Vagina (tissue), 2 donors: ENCODE measurements at regions not wholly inside any gene's neighbourhood (a gene's known extent, or its start where the extent isn't known, plus 50 kb on each side); places are given as distances from the start of the nearest gene placed in this dataset.

Experiments
- DNase-seq, 2 donors: peaks; one replicate each; pipeline ENCODE4 v3.0.0-alpha.2; 2017; ENCODE audit errors: extremely low spot score in 2 of 2
- H3K27ac ChIP-seq: fragments of 200-600 bp; sonication (generic); one replicate; pipeline ENCODE4 v1.5.1; 2019
- H3K27me3 ChIP-seq: fragments of 200-600 bp; sonication (generic); one replicate; pipeline ENCODE4 v1.5.1; 2019
- H3K36me3 ChIP-seq, 2 donors: fragments of 200-600 bp; sonication (generic); one replicate each; pipeline ENCODE4 v1.5.1; 2017 to 2019
- H3K4me1 ChIP-seq: fragments of 200-600 bp; sonication (generic); one replicate; pipeline ENCODE4 v1.5.1; 2019
- H3K4me3 ChIP-seq, 2 donors: fragments of 200-600 bp; sonication (generic); 1 replicate in 1 of 2; 2 replicates in 1 of 2; pipeline ENCODE4 v1.5.1; 2016 to 2019
- H3K9me3 ChIP-seq: fragments of 200-600 bp; sonication (generic); one replicate; pipeline ENCODE4 v1.5.1; 2019
- POLR2A ChIP-seq, 2 donors: fragments of 450-650 bp; IDR thresholded peaks; one replicate each; pipeline ENCODE4 v1.6.1; 2017; ENCODE audit warnings: antibody characterized with exemption in 2 of 2, mild to moderate bottlenecking in 2 of 2, moderate library complexity in 2 of 2
- POLR2AphosphoS5 ChIP-seq, 2 donors: sonication (generic); formaldehyde crosslinking; IDR thresholded peaks; one replicate each; pipeline ENCODE4 v1.9.0; 2017; ENCODE audit warnings: antibody characterized with exemption in 2 of 2, mild to moderate bottlenecking in 2 of 2, low read depth in 1 of 2; ENCODE audit not compliant: insufficient read depth in 1 of 2
- intact Hi-C: fragments of 100-400 bp; cut with DNase I; formaldehyde crosslinking; loops from one replicate; pipeline ENCODE4 v1.15.1; 2023
- TF ChIP-seq, protein P1 (sequence below), 3 experiments: fragments of 450-650 bp in 2 of 3; fragments of 200-600 bp in 1 of 3; sonication (generic) in 1 of 3; IDR thresholded peaks; one replicate each; pipeline ENCODE4 v1.5.1; 2017 to 2019; ENCODE audit warnings: antibody characterized with exemption in 3 of 3, mild to moderate bottlenecking in 2 of 3, moderate library complexity in 2 of 3

- TF ChIP-seq POLR2AphosphoS5 (IDR thresholded peaks at IDR 0.05; ENCODE audit: insufficient read depth in 1 of 2, low read depth in 1 of 2) (no peak), POLR2A (IDR thresholded peaks at IDR 0.05) (no peak)
- TF ChIP-seq, protein P1, sequence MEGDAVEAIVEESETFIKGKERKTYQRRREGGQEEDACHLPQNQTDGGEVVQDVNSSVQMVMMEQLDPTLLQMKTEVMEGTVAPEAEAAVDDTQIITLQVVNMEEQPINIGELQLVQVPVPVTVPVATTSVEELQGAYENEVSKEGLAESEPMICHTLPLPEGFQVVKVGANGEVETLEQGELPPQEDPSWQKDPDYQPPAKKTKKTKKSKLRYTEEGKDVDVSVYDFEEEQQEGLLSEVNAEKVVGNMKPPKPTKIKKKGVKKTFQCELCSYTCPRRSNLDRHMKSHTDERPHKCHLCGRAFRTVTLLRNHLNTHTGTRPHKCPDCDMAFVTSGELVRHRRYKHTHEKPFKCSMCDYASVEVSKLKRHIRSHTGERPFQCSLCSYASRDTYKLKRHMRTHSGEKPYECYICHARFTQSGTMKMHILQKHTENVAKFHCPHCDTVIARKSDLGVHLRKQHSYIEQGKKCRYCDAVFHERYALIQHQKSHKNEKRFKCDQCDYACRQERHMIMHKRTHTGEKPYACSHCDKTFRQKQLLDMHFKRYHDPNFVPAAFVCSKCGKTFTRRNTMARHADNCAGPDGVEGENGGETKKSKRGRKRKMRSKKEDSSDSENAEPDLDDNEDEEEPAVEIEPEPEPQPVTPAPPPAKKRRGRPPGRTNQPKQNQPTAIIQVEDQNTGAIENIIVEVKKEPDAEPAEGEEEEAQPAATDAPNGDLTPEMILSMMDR (IDR thresholded peaks at IDR 0.05): no peak
- Histone ChIP-seq H3K27me3 (no peaks in the 10 kb centered on the region), H3K4me1 (no peaks in the 10 kb centered on the region), H3K27ac (no peak overlapping the region), H3K9me3 (no peaks in the 10 kb centered on the region), H3K4me3 (no peak overlapping the region), H3K36me3 (no peaks in the 10 kb centered on the region)
- no peak for DNase-seq
- intact Hi-C loops: no loop called here
Measured at GRCh38 chr5:92713826-92714225, 867.2 kb downstream of the NR2F1-AS1 start.

GRCh38 chr5:92713335-92713743 lies 867.7 kb downstream of the NR2F1-AS1 start:
- Histone ChIP-seq H3K27me3 (no peaks in the 10 kb centered on the region), H3K36me3 (no peaks in the 10 kb centered on the region), H3K27ac (no peak overlapping the region), H3K4me1 (no peaks in the 10 kb centered on the region), H3K4me3 (no peak overlapping the region), H3K9me3 (no peaks in the 10 kb centered on the region)
- intact Hi-C loops: no loop called here
- TF ChIP-seq, protein P1 (IDR thresholded peaks at IDR 0.05): no peak
- TF ChIP-seq POLR2A (IDR thresholded peaks at IDR 0.05): no peak
- DNase-seq: no peak

GRCh38 chr5:92711956-92712355 lies 869.1 kb downstream of the NR2F1-AS1 start:
- Histone ChIP-seq H3K4me3 (no peak overlapping the region), H3K36me3 (no peaks in the 10 kb centered on the region), H3K9me3 (no peaks in the 10 kb centered on the region), H3K27me3 (no peaks in the 10 kb centered on the region), H3K4me1 (no peaks in the 10 kb centered on the region), H3K27ac (no peak overlapping the region)
- intact Hi-C loops: no loop called here
- DNase-seq: no peak
- TF ChIP-seq, protein P1 (IDR thresholded peaks at IDR 0.05): no peak
- TF ChIP-seq POLR2AphosphoS5 (IDR thresholded peaks at IDR 0.05; ENCODE audit: insufficient read depth in 1 of 2, low read depth in 1 of 2) (no peak), POLR2A (IDR thresholded peaks at IDR 0.05) (no peak)

DNA sequence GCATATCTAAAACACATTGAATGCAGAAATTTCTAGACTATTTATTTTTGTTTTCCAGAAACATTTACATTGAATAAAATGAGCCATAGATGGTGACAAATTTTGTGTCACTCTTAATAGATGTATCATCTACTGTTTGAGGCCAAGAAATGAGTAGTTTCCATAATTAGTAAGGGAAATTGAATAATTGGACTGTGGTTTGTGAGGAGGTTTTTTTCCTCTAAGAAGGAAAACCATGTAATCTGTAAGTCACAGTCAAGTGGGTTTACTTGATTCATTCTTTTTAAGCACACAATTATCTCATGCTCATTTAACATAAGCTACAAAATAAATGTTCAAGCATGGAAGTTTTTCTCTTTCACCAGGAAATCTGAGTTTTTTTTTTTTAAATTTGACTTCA lies 876.4 kb downstream of the NR2F1-AS1 start:
- Histone ChIP-seq H3K27ac (no peak overlapping the region), H3K4me3 (no peak overlapping the region), H3K9me3 (no peaks in the 10 kb centered on the region), H3K36me3 (no peaks in the 10 kb centered on the region), H3K4me1 (no peaks in the 10 kb centered on the region), H3K27me3 (no peaks in the 10 kb centered on the region)
- intact Hi-C loops: no loop called here
- DNase-seq: no peak
- TF ChIP-seq POLR2AphosphoS5 (IDR thresholded peaks at IDR 0.05; ENCODE audit: insufficient read depth in 1 of 2, low read depth in 1 of 2): no peak
- TF ChIP-seq POLR2A (IDR thresholded peaks at IDR 0.05): no peak
- TF ChIP-seq, protein P1 (IDR thresholded peaks at IDR 0.05): no peak

DNA sequence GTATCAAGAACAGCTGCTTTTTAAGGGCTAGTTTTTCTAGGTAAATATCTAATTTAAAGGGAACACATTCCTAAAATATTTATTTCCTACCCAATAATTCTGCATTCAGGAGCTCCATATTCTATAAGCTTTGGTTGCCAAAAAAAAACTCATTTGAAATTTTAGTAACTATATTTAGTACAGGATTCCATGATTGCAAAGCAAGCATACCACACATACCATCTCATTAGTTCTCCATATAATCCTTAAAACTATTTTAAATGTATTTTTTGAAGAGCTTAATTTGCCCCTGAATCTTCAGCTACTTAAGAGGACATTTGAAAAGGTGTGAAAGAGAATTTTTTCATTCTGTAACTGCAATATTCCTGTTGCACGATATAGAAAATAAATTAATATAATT lies 877.0 kb downstream of the NR2F1-AS1 start:
- intact Hi-C loops: no loop called here
- Histone ChIP-seq H3K9me3 (no peaks in the 10 kb centered on the region), H3K4me1 (no peaks in the 10 kb centered on the region), H3K27ac (no peak overlapping the region), H3K27me3 (no peaks in the 10 kb centered on the region), H3K36me3 (no peaks in the 10 kb centered on the region), H3K4me3 (no peak overlapping the region)
- TF ChIP-seq POLR2A (IDR thresholded peaks at IDR 0.05) (no peak), POLR2AphosphoS5 (IDR thresholded peaks at IDR 0.05; ENCODE audit: insufficient read depth in 1 of 2, low read depth in 1 of 2) (no peak)
- TF ChIP-seq, protein P1 (IDR thresholded peaks at IDR 0.05): no peak
- DNase-seq: no peak
